C4-2B (cell line): ENCODE measurements at regions not wholly inside any gene's neighbourhood (a gene's known extent, or its start where the extent isn't known, plus 50 kb on each side); places are given as distances from the start of the nearest gene placed in this dataset.

ENCODE experiments used
- ZFX ChIP-seq: fragments of 450-650 bp; IDR thresholded peaks from 2 replicates; pipeline ENCODE4 v1.6.1; 2017
- TF ChIP-seq, protein P1 (sequence below): fragments of 450-650 bp; conservative IDR thresholded peaks from 2 replicates; pipeline ENCODE4 v1.5.1; 2017; ENCODE audit warnings: mild to moderate bottlenecking

GRCh38 chr18:53771664-53772063 lies 452.8 kb downstream of the MBD2 start:
- TF ChIP-seq, protein P1, sequence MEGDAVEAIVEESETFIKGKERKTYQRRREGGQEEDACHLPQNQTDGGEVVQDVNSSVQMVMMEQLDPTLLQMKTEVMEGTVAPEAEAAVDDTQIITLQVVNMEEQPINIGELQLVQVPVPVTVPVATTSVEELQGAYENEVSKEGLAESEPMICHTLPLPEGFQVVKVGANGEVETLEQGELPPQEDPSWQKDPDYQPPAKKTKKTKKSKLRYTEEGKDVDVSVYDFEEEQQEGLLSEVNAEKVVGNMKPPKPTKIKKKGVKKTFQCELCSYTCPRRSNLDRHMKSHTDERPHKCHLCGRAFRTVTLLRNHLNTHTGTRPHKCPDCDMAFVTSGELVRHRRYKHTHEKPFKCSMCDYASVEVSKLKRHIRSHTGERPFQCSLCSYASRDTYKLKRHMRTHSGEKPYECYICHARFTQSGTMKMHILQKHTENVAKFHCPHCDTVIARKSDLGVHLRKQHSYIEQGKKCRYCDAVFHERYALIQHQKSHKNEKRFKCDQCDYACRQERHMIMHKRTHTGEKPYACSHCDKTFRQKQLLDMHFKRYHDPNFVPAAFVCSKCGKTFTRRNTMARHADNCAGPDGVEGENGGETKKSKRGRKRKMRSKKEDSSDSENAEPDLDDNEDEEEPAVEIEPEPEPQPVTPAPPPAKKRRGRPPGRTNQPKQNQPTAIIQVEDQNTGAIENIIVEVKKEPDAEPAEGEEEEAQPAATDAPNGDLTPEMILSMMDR = no peak
- no peak for TF ChIP-seq ZFX
